Fibroblast of lung (primary cell): ENCODE measurements at regions not wholly inside any gene's neighbourhood (a gene's known extent, or its start where the extent isn't known, plus 50 kb on each side); places are given as distances from the start of the nearest gene placed in this dataset.

ENCODE experiments used
- DNase-seq, 2 donors: peaks; one replicate each; pipeline versions ENCODE4 v3.0.0 to v3.0.0-alpha.2; 2010; ENCODE audit warnings: low read depth in 2 of 2
- H2AFZ ChIP-seq: 2 replicates; pipeline ENCODE4 v1.5.1; 2012; ENCODE audit warnings: low read length, control low read depth, inconsistent platforms
- H3K27ac ChIP-seq: 2 replicates; pipeline ENCODE4 v1.5.1; 2011; ENCODE audit warnings: low read length, control low read depth; ENCODE audit not compliant: insufficient read depth
- H3K27me3 ChIP-seq: 2 replicates; pipeline ENCODE4 v1.5.1; 2011; ENCODE audit warnings: mild to moderate bottlenecking, low read length; ENCODE audit not compliant: control insufficient read depth, insufficient read depth
- H3K36me3 ChIP-seq: 2 replicates; pipeline ENCODE4 v1.5.1; 2011; ENCODE audit warnings: low read length; ENCODE audit not compliant: control insufficient read depth, insufficient read depth
- H3K4me1 ChIP-seq: 2 replicates; pipeline ENCODE4 v1.5.1; 2011; ENCODE audit warnings: low read length; ENCODE audit not compliant: control insufficient read depth, insufficient read depth; ENCODE audit errors: extremely low read depth
- H3K4me2 ChIP-seq: 2 replicates; pipeline ENCODE4 v1.5.1; 2011; ENCODE audit warnings: low read length, control low read depth; ENCODE audit not compliant: insufficient read depth; ENCODE audit errors: extremely low read depth
- H3K4me3 ChIP-seq, 4 experiments: fragments of 200-600 bp in 1 of 4; sonication (generic) in 1 of 4; replicated peaks in 1 of 4; 2 replicates each; pipeline ENCODE4 v1.5.1; 2011 to 2016; ENCODE audit warnings: low read length in 4 of 4, low read depth in 3 of 4, mild to moderate bottlenecking in 3 of 4, control low read depth in 2 of 4, inconsistent platforms in 1 of 4, mixed read lengths in 1 of 4; ENCODE audit not compliant: insufficient read depth in 1 of 4; ENCODE audit errors: control extremely low read depth in 1 of 4
- H3K79me2 ChIP-seq: 2 replicates; pipeline ENCODE4 v1.5.1; 2012; ENCODE audit warnings: mild to moderate bottlenecking, low read length, inconsistent platforms; ENCODE audit not compliant: control insufficient read depth, insufficient read depth
- H3K9ac ChIP-seq: 2 replicates; pipeline ENCODE4 v1.5.1; 2011; ENCODE audit warnings: mild to moderate bottlenecking, low read length, control low read depth; ENCODE audit not compliant: insufficient read depth
- H3K9me3 ChIP-seq: 2 replicates; pipeline ENCODE4 v1.5.1; 2012; ENCODE audit warnings: low read depth, low read length; ENCODE audit not compliant: control insufficient read depth, insufficient read depth
- H4K20me1 ChIP-seq: 2 replicates; pipeline ENCODE4 v1.5.1; 2011; ENCODE audit warnings: low read length; ENCODE audit not compliant: control insufficient read depth, insufficient read depth; ENCODE audit errors: extremely low read depth
- EZH2 ChIP-seq: IDR thresholded peaks from 2 replicates; pipeline ENCODE4 v1.5.1; 2012; ENCODE audit warnings: low read length, control low read depth, mild to moderate bottlenecking; ENCODE audit errors: missing control alignments
- TF ChIP-seq, protein P1 (sequence below), 2 donors: IDR thresholded peaks in 1 of 2; conservative IDR thresholded peaks in 1 of 2; 1 replicate in 1 of 2; 2 replicates in 1 of 2; pipeline ENCODE4 v1.5.1; 2011 to 2012; ENCODE audit warnings: low read length in 2 of 2, control low read depth in 1 of 2, inconsistent platforms in 1 of 2, low read depth in 1 of 2, mild to moderate bottlenecking in 1 of 2

DNA sequence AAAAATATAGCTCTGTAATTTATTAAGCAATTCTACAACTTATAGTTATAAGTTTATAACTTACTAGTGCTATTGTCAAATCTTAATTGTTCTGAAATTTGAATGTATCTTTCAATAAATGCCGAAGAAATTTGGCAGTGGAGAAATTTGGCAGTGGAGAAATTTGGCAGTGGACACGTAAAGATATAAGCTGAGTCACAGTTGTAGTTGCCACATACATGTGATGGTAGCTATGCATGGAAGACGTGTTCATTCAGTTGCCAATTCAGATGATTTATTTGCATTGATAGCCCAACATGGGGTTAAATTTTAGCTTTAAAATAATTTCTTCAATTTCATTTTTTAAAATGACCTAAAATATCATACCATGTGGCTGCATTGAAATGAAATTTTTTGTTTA lies 127.8 kb upstream of the NR4A3 start:
- Histone ChIP-seq H3K4me3 (no peak overlapping the region), H3K36me3 (no peaks in the 10 kb centered on the region), H3K9ac (no peak overlapping the region), H3K79me2 (no peaks in the 10 kb centered on the region), H3K27ac (no peak overlapping the region), H3K27me3 (no peaks in the 10 kb centered on the region), H3K9me3 (no peaks in the 10 kb centered on the region), H4K20me1 (no peaks in the 10 kb centered on the region), H3K4me2 (no peak overlapping the region), H2AFZ (no peak overlapping the region), H3K4me1 (no peaks in the 10 kb centered on the region)
- peak in 1 of 2 donors; percentile 7 for DNase-seq
- no peak for TF ChIP-seq EZH2
- TF ChIP-seq, protein P1, sequence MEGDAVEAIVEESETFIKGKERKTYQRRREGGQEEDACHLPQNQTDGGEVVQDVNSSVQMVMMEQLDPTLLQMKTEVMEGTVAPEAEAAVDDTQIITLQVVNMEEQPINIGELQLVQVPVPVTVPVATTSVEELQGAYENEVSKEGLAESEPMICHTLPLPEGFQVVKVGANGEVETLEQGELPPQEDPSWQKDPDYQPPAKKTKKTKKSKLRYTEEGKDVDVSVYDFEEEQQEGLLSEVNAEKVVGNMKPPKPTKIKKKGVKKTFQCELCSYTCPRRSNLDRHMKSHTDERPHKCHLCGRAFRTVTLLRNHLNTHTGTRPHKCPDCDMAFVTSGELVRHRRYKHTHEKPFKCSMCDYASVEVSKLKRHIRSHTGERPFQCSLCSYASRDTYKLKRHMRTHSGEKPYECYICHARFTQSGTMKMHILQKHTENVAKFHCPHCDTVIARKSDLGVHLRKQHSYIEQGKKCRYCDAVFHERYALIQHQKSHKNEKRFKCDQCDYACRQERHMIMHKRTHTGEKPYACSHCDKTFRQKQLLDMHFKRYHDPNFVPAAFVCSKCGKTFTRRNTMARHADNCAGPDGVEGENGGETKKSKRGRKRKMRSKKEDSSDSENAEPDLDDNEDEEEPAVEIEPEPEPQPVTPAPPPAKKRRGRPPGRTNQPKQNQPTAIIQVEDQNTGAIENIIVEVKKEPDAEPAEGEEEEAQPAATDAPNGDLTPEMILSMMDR (conservative IDR thresholded peaks at IDR 0.05 in 1 of 2, IDR thresholded peaks at IDR 0.05 in 1 of 2; ENCODE audit: low read depth in 1 of 2, low read length in 2 of 2) = no peak

DNA sequence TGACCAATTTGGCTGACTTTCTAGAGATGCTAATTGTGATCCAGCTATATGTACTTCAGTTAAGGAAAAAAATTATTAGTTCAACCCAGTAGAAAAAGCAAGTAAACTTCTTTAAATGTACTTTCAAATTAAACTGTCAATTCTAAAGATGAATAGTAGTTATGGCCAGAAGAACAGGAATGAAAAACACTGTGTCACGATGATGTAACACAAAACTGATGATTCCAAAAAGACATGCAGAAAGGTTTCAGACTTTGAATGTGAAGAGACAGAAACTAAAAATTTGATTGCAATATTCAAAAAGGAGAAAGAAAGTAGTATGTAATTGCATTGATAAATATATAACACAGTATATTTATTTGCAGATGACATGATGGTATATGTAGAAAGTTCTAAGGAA lies 127.3 kb upstream of the NR4A3 start:
- TF ChIP-seq EZH2 = no peak
- TF ChIP-seq, protein P1 (conservative IDR thresholded peaks at IDR 0.05 in 1 of 2, IDR thresholded peaks at IDR 0.05 in 1 of 2; ENCODE audit: low read depth in 1 of 2, low read length in 2 of 2) = no peak
- Histone ChIP-seq H3K4me3 (no peak overlapping the region), H3K79me2 (no peaks in the 10 kb centered on the region), H3K27me3 (no peaks in the 10 kb centered on the region), H3K9me3 (no peaks in the 10 kb centered on the region), H3K4me2 (no peak overlapping the region), H3K4me1 (no peaks in the 10 kb centered on the region), H3K27ac (no peak overlapping the region), H3K9ac (no peak overlapping the region), H2AFZ (no peak overlapping the region), H4K20me1 (no peaks in the 10 kb centered on the region), H3K36me3 (no peaks in the 10 kb centered on the region)
- DNase-seq = no peak

DNA sequence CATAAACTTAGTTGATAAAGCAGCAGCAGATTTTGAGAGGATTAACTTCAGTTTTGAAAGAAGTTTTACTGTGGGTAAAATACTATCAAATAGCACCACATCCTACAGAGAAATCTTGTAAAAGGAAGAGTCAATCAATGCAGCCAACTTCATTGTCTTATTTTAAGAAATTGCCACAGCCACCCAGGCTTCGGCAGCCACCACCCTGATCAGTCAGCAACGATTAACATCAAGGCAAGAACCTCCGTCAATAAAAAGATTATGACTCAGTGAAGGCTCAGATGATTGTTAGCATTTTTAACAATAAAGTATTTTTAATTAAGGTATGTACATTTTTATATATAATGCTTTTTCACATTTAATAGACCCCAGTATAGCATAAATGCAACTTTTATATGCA lies 122.3 kb upstream of the NR4A3 start:
- H3K36me3 ChIP-seq = no peaks in the 10 kb centered on the region
- H2AFZ ChIP-seq = no peak overlapping the region
- no peaks in the 10 kb centered on the region for H3K79me2 ChIP-seq
- H3K4me3 ChIP-seq = no peak overlapping the region
- H3K9me3 ChIP-seq = no peaks in the 10 kb centered on the region
- no peak for DNase-seq
- H3K4me1 ChIP-seq = no peaks in the 10 kb centered on the region
- no peaks in the 10 kb centered on the region for H3K27me3 ChIP-seq
- TF ChIP-seq, protein P1 (conservative IDR thresholded peaks at IDR 0.05 in 1 of 2, IDR thresholded peaks at IDR 0.05 in 1 of 2; ENCODE audit: low read depth in 1 of 2, low read length in 2 of 2) = no peak
- TF ChIP-seq EZH2 = no peak
- no peak overlapping the region for H3K9ac ChIP-seq
- no peak overlapping the region for H3K4me2 ChIP-seq
- H4K20me1 ChIP-seq = no peaks in the 10 kb centered on the region
- no peak overlapping the region for H3K27ac ChIP-seq
